ENCODE measurements at regions not wholly inside any gene's neighbourhood (a gene's known extent, or its start where the extent isn't known, plus 50 kb on each side); places are given as distances from the start of the nearest gene placed in this dataset.

- Histone ChIP-seq H3K36me3 (no peaks in the 10 kb centered on the region), H3K4me1 (no peaks in the 10 kb centered on the region), H3K4me3 (no peak overlapping the region), H3K27me3 (no peaks in the 10 kb centered on the region), H3K27ac (no peak overlapping the region), H3K9me3 (no peaks in the 10 kb centered on the region)
- TF ChIP-seq CTCF (IDR thresholded peaks at IDR 0.05): no peak
- DNase-seq (ENCODE audit: low spot score): no peak
Observed at GRCh38 chr3:135564696-135565095, 400.8 kb upstream of the PPP2R3A start.

GRCh38 chr3:135565546-135565945, 400.0 kb upstream of the PPP2R3A start:
- H3K36me3 ChIP-seq: no peaks in the 10 kb centered on the region
- H3K27me3 ChIP-seq: no peaks in the 10 kb centered on the region
- no peaks in the 10 kb centered on the region for H3K4me1 ChIP-seq
- H3K9me3 ChIP-seq: no peaks in the 10 kb centered on the region
- no peak overlapping the region for H3K27ac ChIP-seq
- no peak for DNase-seq (ENCODE audit: low spot score)
- TF ChIP-seq CTCF (IDR thresholded peaks at IDR 0.05): no peak
- H3K4me3 ChIP-seq: no peak overlapping the region

- no peak for TF ChIP-seq CTCF (IDR thresholded peaks at IDR 0.05)
- no peaks in the 10 kb centered on the region for H3K9me3 ChIP-seq
- H3K4me1 ChIP-seq: no peaks in the 10 kb centered on the region
- no peak overlapping the region for H3K4me3 ChIP-seq
- H3K27me3 ChIP-seq: no peaks in the 10 kb centered on the region
- H3K36me3 ChIP-seq: no peaks in the 10 kb centered on the region
- H3K27ac ChIP-seq: no peak overlapping the region
- DNase-seq (ENCODE audit: low spot score): no peak
Observed at GRCh38 chr3:135567223-135567622, 398.3 kb upstream of the PPP2R3A start.

GRCh38 chr3:135576751-135577150, 388.8 kb upstream of the PPP2R3A start:
- DNase-seq (ENCODE audit: low spot score): no peak
- Histone ChIP-seq H3K27me3 (no peaks in the 10 kb centered on the region), H3K27ac (no peak overlapping the region), H3K36me3 (no peaks in the 10 kb centered on the region), H3K4me1 (no peaks in the 10 kb centered on the region), H3K4me3 (no peak overlapping the region), H3K9me3 (peaks cover 0 to 6% of the 10 kb centered on the region in 2 donors)
- TF ChIP-seq CTCF (IDR thresholded peaks at IDR 0.05): no peak

- no peak for TF ChIP-seq CTCF (IDR thresholded peaks at IDR 0.05)
- no peaks in the 10 kb centered on the region for H3K36me3 ChIP-seq
Observed at GRCh38 chr3:135581806-135582205, 383.7 kb upstream of the PPP2R3A start.

GRCh38 chr3:135582800-135583199, 382.7 kb upstream of the PPP2R3A start:
- no peak for TF ChIP-seq CTCF (IDR thresholded peaks at IDR 0.05)
- Histone ChIP-seq H3K27ac (no peak overlapping the region), H3K4me1 (no peaks in the 10 kb centered on the region), H3K36me3 (no peaks in the 10 kb centered on the region), H3K4me3 (no peak overlapping the region), H3K9me3 (peaks cover 0 to 10% of the 10 kb centered on the region in 2 donors), H3K27me3 (no peaks in the 10 kb centered on the region)
- no peak for DNase-seq (ENCODE audit: low spot score)

More at GRCh38 chr3:135581806-135582205, 383.7 kb upstream of the PPP2R3A start:
- Histone ChIP-seq H3K4me1 (no peaks in the 10 kb centered on the region), H3K27ac (no peak overlapping the region), H3K4me3 (no peak overlapping the region), H3K27me3 (no peaks in the 10 kb centered on the region), H3K9me3 (peaks cover 0 to 10% of the 10 kb centered on the region in 2 donors)
- no peak for DNase-seq (ENCODE audit: low spot score)

All from right atrium auricular region (tissue), 2 donors.